ENCODE measurements at regions not wholly inside any gene's neighbourhood (a gene's known extent, or its start where the extent isn't known, plus 50 kb on each side); places are given as distances from the start of the nearest gene placed in this dataset.
A peak's percentile ranks its signal among the peaks of the same experiment; 100 is the strongest.
"Not testable (repeated sequence)": the region's sequence is repeated elsewhere in the genome, so short reads cannot be mapped to it uniquely, and the experiment has no call there.

- peak; percentile 61 for DNase-seq
- Histone ChIP-seq H3K27me3 (replicated peaks in 1 of 7) (peaks cover 0 to 8% (median 0%) of the 10 kb centered on the region in 7 donors), H3K36me3 (no peaks in the 10 kb centered on the region), H3K9me3 (peaks cover 0 to 3% (median 0%) of the 10 kb centered on the region in 8 donors), H3K4me1 (no peaks in the 10 kb centered on the region), H3K4me3 (no peak overlapping the region), H3K27ac (no peak overlapping the region)
- intact Hi-C loops (cut with DNase I; ENCODE audit: low total_unique reads): no loop called here
- 80 to 91% (median 83%) methylated on average over 12 to 20 of the region's 20 CpGs for WGBS, 5 donors
- TF ChIP-seq CTCF (IDR thresholded peaks at IDR 0.05 in 8 of 11, conservative IDR thresholded peaks at IDR 0.05 in 3 of 11): no peak
Measured at GRCh38 chr10:130354976-130355795, 219.0 kb downstream of the GLRX3 start.

GRCh38 chr10:130356429-130356828, 220.2 kb downstream of the GLRX3 start:
- 86 to 93% (median 89%) methylated on average over 23 of the region's 23 CpGs for WGBS, 5 donors
- H3K27ac ChIP-seq; intact Hi-C loops (cut with DNase I; ENCODE audit: low total_unique reads); H3K27me3 ChIP-seq (replicated peaks in 1 of 7); H3K4me1 ChIP-seq; H3K9me3 ChIP-seq; H3K4me3 ChIP-seq; H3K36me3 ChIP-seq: not testable (repeated sequence)
- DNase-seq: peak; percentile 46

- WGBS, 5 donors: 73 to 89% (median 83%) methylated on average over 7 to 9 of the region's 9 CpGs
- no peak for TF ChIP-seq POLR2AphosphoS5 (IDR thresholded peaks at IDR 0.05)
- TF ChIP-seq CTCF (IDR thresholded peaks at IDR 0.05 in 8 of 11, conservative IDR thresholded peaks at IDR 0.05 in 3 of 11): no peak
- TF ChIP-seq POLR2A (IDR thresholded peaks at IDR 0.05): no peak
- Histone ChIP-seq H3K27me3 (replicated peaks in 1 of 7) (peaks cover 0 to 9% (median 0%) of the 10 kb centered on the region in 7 donors), H3K4me1 (no peaks in the 10 kb centered on the region), H3K4me3 (no peak overlapping the region), H3K27ac (no peak overlapping the region), H3K36me3 (no peaks in the 10 kb centered on the region), H3K9me3 (peaks cover 0 to 3% (median 0%) of the 10 kb centered on the region in 8 donors)
- intact Hi-C loops (cut with DNase I; ENCODE audit: low total_unique reads): no loop called here
- peak; percentile 39 for DNase-seq
Measured at GRCh38 chr10:130357226-130357625, 221.0 kb downstream of the GLRX3 start.

GRCh38 chr10:130357951-130358350, 221.8 kb downstream of the GLRX3 start:
- Histone ChIP-seq H3K27me3 (replicated peaks in 1 of 7) (peaks cover 0 to 10% (median 0%) of the 10 kb centered on the region in 7 donors), H3K36me3 (no peaks in the 10 kb centered on the region), H3K4me1 (no peaks in the 10 kb centered on the region), H3K27ac (no peak overlapping the region), H3K9me3 (peaks cover 0 to 3% (median 0%) of the 10 kb centered on the region in 8 donors), H3K4me3 (no peak overlapping the region)
- DNase-seq: peak; percentile 59
- 75 to 82% (median 79%) methylated on average over 12 of the region's 12 CpGs for WGBS, 5 donors
- TF ChIP-seq CTCF (IDR thresholded peaks at IDR 0.05 in 8 of 11, conservative IDR thresholded peaks at IDR 0.05 in 3 of 11): no peak
- TF ChIP-seq POLR2AphosphoS5 (IDR thresholded peaks at IDR 0.05): no peak
- TF ChIP-seq POLR2A (IDR thresholded peaks at IDR 0.05): no peak
- intact Hi-C loops (cut with DNase I; ENCODE audit: low total_unique reads): no loop called here
